ENCODE measurements at regions not wholly inside any gene's neighbourhood (a gene's known extent, or its start where the extent isn't known, plus 50 kb on each side); places are given as distances from the start of the nearest gene placed in this dataset.

GRCh38 chr11:134843020-134843419, 431.0 kb upstream of the B3GAT1 start:
- no TSS peak for BruUV-seq (replicated peaks)
- Histone ChIP-seq H3K9ac (ENCODE audit: insufficient read depth in 1 of 2, low read depth in 2 of 2, low read length in 2 of 2) (no peak overlapping the region), H3K9me3 (replicated peaks; ENCODE audit: control insufficient read depth, insufficient read depth, low read depth, low read length) (no peaks in the 10 kb centered on the region), H3K9me1 (ENCODE audit: control insufficient read depth, insufficient read depth, low read length) (no peaks in the 10 kb centered on the region), H3K79me2 (ENCODE audit: control insufficient read depth, insufficient read depth, low read length) (no peaks in the 10 kb centered on the region), H4K20me1 (replicated peaks; ENCODE audit: control insufficient read depth, insufficient read depth, low read length) (no peaks in the 10 kb centered on the region), H3K4me2 (ENCODE audit: insufficient read depth, low read length) (no peak overlapping the region), H2AFZ (ENCODE audit: low read depth, low read length) (no peak overlapping the region), H3K27me3 (ENCODE audit: control insufficient read depth in 2 of 2, insufficient read depth in 2 of 2, low read length in 2 of 2) (peaks cover 3 to 40% of the 10 kb centered on the region in 2 experiments; a peak in 3 of 5 replicates), H3K4me1 (replicated peaks in 1 of 2; ENCODE audit: control insufficient read depth in 2 of 2, insufficient read depth in 2 of 2, low read length in 2 of 2) (no peaks in the 10 kb centered on the region), H3K4me3 (no peak overlapping the region), H3K27ac (ENCODE audit: extremely low read depth, low read depth, low read length) (no peak overlapping the region), H3K36me3 (ENCODE audit: control insufficient read depth, insufficient read depth, low read length) (no peaks in the 10 kb centered on the region)
- no peak for DNase-seq (ENCODE audit: extremely low read depth in 1 of 4, low spot score in 3 of 4)
- ChIA-PET POLR2A (no interaction called here), CTCF (ENCODE audit: low intra/inter-chr PET ratio) (no interaction called here)
- WGBS (ENCODE audit: insufficient coverage, low coverage, missing lambda C conversion rate): 1% methylated on average over 7 of the region's 8 CpGs
- intact Hi-C loops (cut with micrococcal nuclease): no loop called here
- in situ Hi-C loops (cut with MboI): no loop called here
- FAIRE-seq: no peak
- ATAC-seq: no peak
- TF ChIP-seq FOXK1 (CRISPR knock-in tag; IDR thresholded peaks at IDR 0.05; ENCODE audit: borderline replicate concordance): no peak
- no peak for TF ChIP-seq ZMIZ1 (IDR thresholded peaks at IDR 0.05; ENCODE audit: low read depth in 2 of 2, low read length in 2 of 2)
- no peak for TF ChIP-seq STAT5B (CRISPR knock-in tag; IDR thresholded peaks at IDR 0.05)
- no peak for TF ChIP-seq SP1 (CRISPR knock-in tag; IDR thresholded peaks at IDR 0.05)
- no peak for TF ChIP-seq RBM34 (IDR thresholded peaks at IDR 0.05; ENCODE audit: borderline replicate concordance, insufficient read depth, low read length)
- no peak for TF ChIP-seq ETV1 (tag; conservative IDR thresholded peaks at IDR 0.05; ENCODE audit: low read depth)
- TF ChIP-seq, protein P1, sequence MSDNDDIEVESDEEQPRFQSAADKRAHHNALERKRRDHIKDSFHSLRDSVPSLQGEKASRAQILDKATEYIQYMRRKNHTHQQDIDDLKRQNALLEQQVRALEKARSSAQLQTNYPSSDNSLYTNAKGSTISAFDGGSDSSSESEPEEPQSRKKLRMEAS (CRISPR knock-in tag; IDR thresholded peaks at IDR 0.05): no peak
- TF ChIP-seq BCOR (IDR thresholded peaks at IDR 0.05): no peak
- TF ChIP-seq MCM3 (IDR thresholded peaks at IDR 0.05): no peak
- TF ChIP-seq, protein P2, sequence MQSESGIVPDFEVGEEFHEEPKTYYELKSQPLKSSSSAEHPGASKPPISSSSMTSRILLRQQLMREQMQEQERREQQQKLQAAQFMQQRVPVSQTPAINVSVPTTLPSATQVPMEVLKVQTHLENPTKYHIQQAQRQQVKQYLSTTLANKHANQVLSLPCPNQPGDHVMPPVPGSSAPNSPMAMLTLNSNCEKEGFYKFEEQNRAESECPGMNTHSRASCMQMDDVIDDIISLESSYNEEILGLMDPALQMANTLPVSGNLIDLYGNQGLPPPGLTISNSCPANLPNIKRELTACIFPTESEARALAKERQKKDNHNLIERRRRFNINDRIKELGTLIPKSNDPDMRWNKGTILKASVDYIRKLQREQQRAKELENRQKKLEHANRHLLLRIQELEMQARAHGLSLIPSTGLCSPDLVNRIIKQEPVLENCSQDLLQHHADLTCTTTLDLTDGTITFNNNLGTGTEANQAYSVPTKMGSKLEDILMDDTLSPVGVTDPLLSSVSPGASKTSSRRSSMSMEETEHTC (IDR thresholded peaks at IDR 0.05): no peak
- no peak for TF ChIP-seq ASH1L (IDR thresholded peaks at IDR 0.05; ENCODE audit: borderline replicate concordance, low read depth, partially characterized antibody)
- TF ChIP-seq, protein P3, sequence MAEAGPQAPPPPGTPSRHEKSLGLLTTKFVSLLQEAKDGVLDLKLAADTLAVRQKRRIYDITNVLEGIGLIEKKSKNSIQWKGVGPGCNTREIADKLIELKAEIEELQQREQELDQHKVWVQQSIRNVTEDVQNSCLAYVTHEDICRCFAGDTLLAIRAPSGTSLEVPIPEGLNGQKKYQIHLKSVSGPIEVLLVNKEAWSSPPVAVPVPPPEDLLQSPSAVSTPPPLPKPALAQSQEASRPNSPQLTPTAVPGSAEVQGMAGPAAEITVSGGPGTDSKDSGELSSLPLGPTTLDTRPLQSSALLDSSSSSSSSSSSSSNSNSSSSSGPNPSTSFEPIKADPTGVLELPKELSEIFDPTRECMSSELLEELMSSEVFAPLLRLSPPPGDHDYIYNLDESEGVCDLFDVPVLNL (CRISPR knock-in tag; IDR thresholded peaks at IDR 0.05; ENCODE audit: low read depth): no peak
- TF ChIP-seq ZHX1 (conservative IDR thresholded peaks at IDR 0.05; ENCODE audit: low read length): no peak
- no peak for TF ChIP-seq E2F3 (CRISPR knock-in tag; IDR thresholded peaks at IDR 0.05)
